Loucy (cell line): ENCODE measurements at regions not wholly inside any gene's neighbourhood (a gene's known extent, or its start where the extent isn't known, plus 50 kb on each side); places are given as distances from the start of the nearest gene placed in this dataset.
"Not testable (repeated sequence)": the region's sequence is repeated elsewhere in the genome, so short reads cannot be mapped to it uniquely, and the experiment has no call there.

Experiments
- CTCF ChIP-seq: fragments of 200-600 bp; sonication (generic); conservative IDR thresholded peaks from 2 replicates; pipeline ENCODE4 v1.5.1; 2014; ENCODE audit warnings: mild to moderate bottlenecking, antibody characterized with exemption, low read length
- EZH2phosphoT487 ChIP-seq: fragments of 200-600 bp; IDR thresholded peaks from 2 replicates; pipeline ENCODE4 v1.6.1; 2018; ENCODE audit warnings: antibody characterized with exemption, mild to moderate bottlenecking, moderate library complexity, borderline replicate concordance

- not testable (repeated sequence) for TF ChIP-seq CTCF, EZH2phosphoT487
Observed at GRCh38 chr9:90173935-90174334, 468.7 kb downstream of the DIRAS2 start.
